RCC 7860 (cell line): ENCODE measurements at regions not wholly inside any gene's neighbourhood (a gene's known extent, or its start where the extent isn't known, plus 50 kb on each side); places are given as distances from the start of the nearest gene placed in this dataset.
A peak's percentile ranks its signal among the peaks of the same experiment; 100 is the strongest.

ENCODE experiments used
- DNase-seq: peaks from one replicate; pipeline ENCODE4 v3.0.0-alpha.2; 2015; ENCODE audit warnings: low spot score
- FAIRE-seq: peaks from 2 replicates; lab custom pipeline; 2012; peaks lifted over from hg19 to GRCh38; lab: Jason Lieb, UNC

DNA sequence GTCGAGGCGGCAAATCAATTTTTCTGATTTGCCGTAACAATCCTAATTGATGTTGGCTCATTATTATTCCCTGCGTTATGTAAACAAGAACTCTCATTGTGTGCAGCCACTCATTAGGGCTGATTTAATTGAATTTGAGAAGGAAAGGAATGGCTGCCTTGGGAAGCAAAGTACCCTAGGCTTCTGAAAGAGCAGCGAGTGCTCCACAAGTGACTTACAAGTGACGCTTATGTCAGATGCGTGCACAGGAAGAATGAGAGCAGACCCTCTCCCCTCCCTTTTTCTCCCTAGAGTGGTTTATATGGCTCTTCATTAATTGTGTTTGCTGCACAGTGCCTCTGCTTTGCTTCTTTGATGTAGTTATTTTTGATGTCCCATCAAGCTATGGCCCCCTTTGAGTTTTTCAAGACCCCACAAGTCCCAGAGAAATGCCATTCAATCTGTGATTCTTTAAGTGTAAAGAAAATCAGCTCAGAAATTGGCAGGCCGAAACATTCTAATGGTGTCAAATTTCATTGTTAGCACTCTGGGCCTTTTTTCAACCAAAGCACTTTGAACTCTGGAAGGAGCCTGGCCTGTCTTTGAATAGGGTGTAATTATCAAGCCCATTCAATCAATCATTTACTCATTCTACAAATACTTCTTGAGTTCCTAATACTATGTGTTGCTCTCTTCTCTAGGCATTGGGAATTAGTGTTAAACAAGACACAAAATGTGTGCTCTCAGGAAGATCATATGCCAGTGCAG is 86.8 kb upstream of the VAV3 start:
- DNase-seq (no peak), FAIRE-seq (no peak)

DNA sequence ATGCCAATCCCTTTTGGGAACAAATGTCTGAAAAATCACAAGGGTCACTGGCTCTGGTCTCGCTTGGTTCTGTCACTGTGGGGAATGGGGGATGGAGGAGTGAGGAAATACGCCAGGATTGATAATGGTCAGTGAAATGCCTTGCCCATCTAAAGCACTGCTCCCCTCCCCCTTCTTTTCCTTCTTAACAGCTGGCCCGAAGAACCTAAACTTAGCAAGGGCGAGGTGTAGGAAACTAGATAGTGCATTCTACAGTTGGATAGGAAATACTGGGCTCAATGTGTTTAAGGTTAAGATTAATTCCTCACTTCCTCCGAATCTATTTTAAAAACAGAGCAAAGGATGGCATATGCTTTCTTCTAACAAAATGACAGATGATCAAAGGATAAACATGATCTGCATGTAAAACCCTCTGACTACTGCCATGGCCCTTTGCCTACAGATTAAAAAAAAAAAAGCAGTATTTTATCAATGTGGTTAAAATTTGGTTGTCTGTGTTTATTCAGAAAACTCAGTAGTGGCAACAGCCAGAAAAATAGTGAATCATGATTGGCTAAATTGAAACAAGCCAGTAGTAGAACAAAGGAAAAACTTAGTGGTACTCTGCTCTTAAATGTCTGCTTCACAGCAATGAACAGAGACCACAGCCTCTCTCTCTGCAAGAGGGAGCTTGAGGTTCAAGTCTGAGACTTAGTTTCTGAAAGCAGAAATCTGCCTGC is 86.1 kb upstream of the VAV3 start:
- FAIRE-seq (no peak), DNase-seq (no peak)

DNA sequence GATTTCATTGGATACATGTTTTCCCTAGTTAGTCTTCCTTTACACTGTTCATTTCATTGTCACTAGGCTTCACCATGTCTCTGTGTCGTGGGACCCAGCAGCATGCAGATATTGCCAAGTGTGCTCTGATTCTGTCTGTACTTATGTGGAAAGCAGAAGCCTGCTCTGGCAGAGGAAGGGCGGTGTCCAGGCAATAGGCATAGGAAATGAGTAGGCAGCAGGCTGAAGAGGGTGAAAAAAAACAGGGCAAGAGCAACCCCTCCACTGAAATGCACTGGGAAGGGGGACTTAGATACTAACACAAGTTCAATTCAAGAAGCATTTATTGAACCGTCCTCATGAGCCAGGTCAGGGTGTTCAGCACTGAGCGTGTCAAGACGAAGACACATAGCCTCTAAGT is 85.2 kb upstream of the VAV3 start:
- no peak for DNase-seq
- no peak for FAIRE-seq

DNA sequence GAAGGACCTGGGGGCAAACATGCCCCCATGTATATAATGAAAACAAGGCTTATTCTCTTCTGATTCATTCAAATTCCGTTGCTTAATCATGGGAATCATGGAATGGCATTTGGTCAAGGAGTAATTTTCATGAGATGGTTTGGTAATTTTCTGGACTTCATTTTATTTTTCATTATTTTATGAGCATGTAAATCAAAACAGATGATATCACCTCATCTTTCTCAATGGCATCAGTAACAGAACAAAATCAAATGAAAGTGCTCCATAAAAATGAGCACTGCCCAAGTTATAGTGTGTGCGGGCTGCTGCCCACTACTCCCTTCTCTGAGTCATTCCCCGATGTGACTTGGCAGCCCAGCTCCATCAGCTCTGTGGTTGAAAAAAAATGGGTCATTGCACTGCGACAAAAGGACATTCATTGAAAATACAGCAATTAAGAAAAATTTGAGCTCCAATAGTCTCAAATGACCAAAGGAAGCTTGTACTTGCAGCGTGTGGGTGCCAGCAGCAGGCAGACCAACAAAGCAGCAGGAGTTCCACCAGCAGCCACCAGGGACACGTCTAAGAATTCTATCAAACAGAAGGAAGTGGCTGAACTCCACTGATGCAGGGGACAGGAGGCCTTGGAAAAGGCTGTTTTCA is 84.3 kb upstream of the VAV3 start:
- FAIRE-seq = peak; percentile 86

DNA sequence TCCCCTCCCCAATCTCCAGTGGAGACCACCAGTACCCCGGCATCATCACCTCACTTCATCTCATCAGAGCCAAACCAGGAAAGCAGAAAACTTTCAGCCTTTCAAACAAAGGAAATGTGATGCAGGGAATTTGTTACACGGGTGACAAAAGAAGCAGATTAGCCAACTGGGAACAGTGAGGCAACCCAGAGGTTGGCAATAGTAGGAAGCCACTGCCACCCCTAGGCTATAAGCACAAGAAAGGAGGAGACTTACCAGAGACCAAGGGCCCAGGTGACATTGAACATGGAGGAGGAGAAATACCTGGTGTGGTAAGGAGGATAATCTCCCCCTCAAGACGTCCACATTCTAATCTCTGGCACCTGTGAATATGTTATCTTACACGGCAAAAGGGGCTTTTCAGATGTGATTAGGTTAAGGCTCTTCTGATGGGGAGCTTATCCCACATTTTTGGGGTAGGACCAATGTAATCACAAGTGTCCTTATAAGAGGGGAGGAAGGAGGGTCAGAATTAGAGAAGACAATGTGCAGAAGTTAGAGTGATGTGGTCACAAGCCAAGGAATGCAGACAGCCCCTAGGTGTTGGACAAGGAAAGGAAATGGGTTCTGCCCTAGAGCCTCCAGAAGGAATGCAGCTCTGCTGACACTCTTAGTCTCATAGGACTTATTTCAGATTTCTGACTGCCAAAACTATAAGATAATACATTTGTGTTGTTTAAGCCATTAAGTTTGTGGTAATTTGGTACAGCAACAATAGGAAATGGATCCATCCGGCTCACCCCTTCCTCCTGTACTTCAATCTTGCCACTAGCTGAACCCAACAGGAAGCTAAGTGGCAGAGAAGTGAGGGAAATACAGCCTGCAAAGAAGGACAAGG is 83.6 kb upstream of the VAV3 start:
- no peak for DNase-seq
- FAIRE-seq = no peak

More for the DNA sequence above, 84.3 kb upstream of the VAV3 start:
- peak; percentile 89 for DNase-seq

DNA sequence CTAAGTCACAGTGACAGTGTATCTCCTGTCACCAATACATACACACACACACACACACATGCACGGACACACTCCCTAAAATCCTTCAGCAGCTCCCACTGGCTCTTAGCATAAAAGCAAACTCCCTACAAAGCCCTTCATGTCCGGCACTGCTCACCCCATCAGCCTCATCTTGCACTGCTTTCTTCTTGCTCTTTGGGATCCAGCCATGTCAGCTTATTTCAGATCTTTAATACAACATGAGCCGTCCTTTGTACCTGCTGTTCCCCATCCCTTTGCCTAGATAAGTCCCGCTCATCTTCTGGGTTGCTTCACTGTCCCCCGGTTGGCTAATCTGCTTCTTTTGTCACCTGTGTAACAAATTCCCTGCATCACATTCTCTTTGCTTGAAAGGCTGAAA is 82.1 kb upstream of the VAV3 start:
- DNase-seq (no peak), FAIRE-seq (no peak)

DNA sequence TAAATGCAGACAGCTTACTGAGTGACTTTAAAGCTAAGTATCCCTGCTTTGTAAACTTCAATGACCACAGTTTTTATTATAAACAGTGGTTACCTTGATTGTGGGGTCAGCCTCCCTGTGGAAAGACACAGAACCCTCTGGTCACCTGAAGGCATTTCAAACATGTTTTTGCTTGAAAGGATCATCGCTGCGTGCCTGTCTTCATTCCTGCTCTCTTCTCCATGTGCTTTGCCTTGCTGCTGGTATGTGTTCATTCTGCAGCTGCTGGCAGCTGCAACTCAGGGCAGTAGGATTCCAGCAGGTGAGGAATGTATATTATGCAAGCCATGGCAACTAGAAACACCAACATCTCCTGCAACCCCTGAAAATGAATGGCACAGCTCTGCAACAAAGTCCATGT is 81.0 kb upstream of the VAV3 start:
- FAIRE-seq (no peak), DNase-seq (no peak)

DNA sequence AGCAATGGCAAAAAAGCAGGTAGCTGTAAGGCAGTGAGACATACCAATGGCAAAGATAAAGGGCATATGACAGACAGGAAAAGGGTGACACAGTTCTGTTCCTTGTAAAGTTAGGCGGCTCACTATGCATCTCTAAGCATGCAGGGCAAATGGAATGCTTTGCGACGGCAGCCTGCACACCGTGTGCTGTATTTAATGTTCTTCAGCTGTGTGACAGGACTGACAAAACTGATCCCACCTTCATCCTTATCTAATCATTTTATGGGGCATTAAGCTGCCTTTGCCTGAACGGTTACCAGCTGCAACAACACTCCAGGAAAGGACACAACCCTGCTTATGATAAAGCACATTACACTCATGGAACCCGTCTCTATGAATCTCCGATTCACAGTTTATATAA is 80.5 kb upstream of the VAV3 start:
- no peak for FAIRE-seq
- no peak for DNase-seq

DNA sequence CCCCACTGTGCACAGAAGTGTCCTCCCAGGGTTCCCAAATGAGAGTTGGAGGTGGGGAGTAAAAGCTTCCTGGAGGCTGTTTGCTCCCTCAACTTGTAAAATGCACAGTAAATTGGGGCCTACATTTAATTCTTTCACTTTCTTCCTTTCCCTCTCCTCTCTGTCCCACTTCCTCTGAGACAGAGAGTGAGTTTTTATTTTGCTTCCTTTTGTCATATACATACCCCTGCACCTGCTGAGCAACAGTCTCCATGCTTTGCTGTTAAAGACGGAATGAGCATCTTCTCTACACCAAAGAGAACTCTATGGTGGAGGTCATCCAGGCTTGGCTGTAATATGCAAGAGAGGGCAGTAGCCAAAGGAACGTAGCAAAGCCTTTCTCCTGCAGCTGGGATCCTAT is 79.3 kb upstream of the VAV3 start:
- DNase-seq = no peak
- no peak for FAIRE-seq

DNA sequence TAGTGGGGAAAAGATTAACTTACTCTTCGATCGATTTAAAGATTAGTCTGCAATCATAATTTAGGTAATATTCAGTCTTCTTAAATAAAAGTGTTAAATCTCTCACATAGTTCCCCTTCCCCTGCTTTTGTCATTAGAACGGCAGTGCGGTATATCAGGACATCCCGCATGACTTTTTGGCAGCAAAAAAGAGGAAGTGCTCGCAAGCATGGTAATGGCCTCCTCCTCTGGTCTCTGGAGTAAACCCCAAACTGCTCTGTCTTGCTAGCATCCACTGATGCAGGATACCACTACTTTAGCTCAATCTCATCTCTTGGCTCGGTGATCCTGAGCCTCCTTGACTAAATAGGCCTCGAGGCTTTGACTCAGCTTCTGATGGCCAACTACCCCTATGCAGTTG is 78.7 kb upstream of the VAV3 start:
- DNase-seq (no peak), FAIRE-seq (no peak)

DNA sequence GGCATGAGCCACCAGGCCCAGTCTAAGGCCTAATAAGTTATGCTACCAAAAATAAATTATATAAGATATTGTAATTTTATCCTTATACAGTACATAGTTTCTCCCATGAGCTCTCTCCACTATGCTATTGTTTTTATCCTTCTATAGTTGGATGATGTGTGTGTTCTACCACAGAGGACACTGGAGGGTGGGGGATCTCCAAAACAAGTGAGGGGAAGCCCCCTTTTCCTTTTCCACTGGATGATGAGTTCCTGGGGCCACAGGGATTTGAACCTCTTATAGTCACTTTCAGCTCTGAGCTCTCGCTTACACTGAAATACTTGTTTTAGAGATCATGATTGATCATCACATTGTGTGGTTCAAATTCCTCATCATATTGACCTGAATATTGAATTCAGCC is 77.6 kb upstream of the VAV3 start:
- FAIRE-seq (no peak), DNase-seq (no peak)

DNA sequence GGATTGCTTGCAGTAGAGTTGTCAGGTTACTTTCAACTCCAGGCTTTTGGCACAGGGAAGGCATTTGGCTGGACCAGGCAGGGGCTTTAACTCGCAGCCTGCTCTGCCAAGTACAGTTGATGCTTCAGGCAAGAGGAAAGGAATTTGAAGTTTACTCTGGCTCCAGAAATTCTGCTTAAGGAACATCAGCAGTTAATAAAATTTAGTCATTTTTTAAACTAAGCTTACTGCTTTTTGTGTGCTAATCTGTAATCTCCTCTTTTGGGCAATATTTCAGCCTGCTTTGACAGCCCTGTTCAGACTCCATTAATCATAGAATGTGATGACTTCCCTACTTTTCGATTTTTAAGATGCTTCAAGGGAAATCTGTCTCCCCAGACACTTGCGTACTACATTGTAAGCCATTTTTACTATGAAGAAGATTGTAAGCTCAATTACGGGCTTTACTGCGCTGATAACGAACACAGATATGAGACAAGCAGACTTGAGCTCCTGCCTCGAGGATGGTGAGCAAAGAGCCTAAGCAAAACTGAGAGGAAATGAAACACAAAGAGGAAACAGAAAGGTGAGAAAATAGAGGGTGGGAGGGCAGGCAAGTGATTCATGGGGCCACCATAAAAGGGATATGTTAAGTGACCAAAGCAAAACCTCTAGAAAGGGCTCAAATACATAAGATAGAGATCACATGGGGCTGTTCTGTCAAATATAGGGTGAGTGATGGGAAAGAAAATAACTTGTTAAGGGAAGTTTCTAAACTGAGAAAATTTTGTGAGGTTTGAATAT is 76.6 kb upstream of the VAV3 start:
- DNase-seq = no peak
- FAIRE-seq = no peak

DNA sequence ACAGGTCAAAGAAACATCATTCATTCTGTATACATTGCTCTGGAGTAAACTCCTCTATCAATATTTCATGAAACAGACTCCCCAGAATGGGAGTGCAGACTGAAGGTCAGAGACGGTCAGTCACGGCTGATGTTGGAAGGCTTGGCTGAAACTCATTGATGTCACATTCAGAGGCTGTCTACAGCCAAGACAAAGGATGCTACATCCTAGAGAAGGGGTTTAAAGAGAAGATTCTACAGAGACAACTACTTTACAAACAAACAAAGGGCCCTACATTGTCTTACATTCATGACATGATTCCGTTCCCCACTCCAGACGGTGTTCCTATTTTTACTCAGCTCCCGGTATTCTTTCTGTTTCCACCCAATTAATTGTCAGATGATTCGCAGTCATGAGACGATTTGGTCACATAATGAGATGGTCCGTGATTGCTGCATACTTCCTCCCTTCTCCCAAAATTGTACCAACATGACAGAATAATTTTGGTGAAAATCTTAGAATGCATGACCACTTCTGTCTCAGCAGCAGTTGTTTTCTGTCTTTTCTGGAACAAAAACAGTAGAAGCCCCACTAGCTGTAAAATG is 73.8 kb upstream of the VAV3 start:
- DNase-seq (no peak), FAIRE-seq (no peak)

DNA sequence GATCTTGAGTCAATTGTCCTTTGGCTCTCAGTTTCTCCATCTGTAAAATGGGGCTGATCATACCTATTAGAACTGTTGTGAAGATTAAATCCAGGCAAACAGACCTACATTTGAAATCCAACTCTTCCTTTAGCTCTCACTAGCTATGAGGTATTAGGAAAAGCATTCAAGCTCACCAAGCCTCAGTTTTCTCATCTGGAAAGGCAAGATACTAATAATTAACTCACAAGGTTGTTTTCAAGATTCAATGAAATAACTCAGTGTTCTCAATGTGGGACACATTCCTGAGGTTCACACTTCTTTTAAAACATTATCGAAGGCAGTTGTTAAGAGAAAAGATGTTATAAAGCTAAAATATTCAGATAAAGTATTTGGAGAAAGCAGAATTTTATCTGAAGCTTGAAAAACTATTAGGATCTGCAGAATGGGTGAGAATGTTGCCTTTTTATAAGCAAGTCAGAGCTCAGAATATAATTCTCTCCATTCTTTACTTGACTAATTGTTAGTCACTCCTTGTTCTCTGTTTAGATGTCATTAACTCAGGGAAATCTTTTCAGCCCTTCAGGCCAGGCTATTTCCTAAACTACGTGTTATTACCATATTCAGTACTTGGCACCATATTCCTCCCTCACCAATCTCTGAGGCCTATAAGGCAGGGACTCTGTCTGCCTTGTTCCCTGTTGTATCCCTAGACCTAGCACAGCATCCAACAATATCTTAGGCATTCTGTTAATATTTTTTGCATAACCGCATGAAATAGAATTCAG is 72.0 kb upstream of the VAV3 start:
- FAIRE-seq = peak; percentile 57
- no peak for DNase-seq

DNA sequence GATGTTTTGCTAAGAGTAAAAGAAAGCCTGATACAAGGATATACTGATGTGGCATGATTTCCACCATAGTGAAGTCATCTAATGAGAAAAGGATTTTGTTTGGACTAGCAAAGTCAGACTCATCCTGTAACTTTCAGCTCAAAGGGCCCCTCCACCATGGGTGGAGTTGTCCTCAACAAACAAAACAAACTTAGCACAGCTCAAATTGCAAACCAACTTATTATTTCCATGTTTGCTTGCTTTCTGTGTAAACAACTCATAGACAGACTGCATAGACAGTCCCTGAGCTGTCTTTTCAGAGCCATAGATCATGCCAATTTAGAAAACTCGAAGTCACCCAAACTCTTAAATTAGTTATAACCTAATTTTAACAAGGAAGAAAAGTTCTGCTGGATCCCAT is 69.4 kb upstream of the VAV3 start:
- DNase-seq (no peak), FAIRE-seq (no peak)

DNA sequence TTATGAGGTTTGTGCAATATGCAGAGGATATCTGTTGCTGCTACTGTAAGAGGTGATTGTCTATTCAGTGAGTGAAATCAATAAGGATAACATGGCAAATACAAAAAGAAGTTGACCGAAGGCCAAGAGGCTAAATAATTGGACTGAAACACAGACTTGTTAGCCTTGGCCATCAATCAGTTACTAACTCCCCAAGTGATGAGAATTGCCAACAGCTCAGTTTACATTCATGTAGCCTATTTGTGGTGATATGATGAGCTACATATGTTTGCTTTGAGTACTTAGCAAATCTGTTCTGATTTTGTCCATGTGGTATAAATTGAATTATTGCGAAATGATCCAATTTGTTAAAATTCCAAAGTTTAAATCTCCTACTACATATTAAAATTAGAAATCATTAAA is 68.6 kb upstream of the VAV3 start:
- no peak for FAIRE-seq
- no peak for DNase-seq

DNA sequence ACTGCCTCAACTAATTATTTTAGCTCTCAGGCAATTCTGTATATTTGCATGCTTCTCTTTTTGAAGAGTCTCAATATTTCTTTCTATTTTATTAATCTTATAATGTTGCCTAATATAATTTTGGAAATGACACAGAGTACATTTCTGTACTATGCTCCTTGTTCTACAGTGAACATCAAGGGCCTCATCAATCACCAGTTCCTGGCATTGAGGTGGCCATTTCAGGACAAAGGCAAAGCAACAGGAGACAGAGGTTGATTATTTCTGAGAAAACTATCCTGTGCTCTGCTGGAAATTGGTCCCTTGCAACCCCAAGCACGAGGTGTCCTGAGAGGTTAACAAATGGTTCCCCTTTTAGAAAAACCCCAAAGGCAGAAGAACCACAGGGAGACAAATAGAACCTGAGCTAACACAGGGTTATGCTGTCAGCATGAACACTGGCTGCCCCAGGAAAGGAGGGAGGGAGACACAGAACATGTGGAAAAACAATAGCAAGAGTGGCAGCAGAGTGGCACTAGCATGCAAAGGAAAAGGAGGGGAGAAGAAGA is 63.9 kb upstream of the VAV3 start:
- FAIRE-seq (no peak), DNase-seq (no peak)

DNA sequence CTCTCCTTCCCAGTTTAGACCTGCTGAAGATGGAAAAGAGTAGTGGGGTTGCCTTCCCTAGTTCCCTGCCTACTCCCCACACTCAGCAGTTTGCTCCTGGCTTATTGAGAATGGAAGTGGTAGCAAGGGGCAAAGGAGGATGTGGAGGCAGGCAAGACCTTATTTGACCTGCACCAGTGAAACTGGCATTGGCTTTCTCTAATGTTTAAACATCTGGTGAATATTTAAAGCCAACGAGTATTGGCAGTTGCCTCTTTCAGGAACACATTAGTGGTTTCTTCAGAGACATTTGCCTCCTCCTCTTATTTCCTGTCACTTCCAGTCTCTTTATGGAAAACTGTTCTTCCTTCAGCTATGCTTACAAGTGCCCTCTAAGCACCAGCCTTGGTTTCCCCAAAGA is 62.4 kb upstream of the VAV3 start:
- FAIRE-seq (no peak), DNase-seq (no peak)

DNA sequence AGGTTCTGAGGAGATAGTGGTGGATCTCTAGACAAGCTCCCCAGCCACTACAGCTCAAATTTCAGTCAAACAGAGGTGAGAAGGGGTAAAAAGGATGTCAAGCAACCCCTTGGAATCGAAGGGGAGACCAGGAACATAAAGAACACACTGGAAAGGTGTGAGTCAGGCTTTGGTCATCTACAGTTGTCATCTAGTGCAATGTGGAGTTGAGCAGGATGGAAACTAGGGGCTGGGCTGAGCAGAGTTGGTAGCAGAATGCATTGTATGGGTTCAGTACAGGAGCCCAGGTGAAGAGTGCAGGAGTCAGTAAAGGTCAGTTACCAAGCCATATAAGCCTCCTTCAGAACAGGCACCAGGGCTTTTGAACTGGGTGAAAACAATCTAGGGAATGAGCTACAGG is 52.7 kb upstream of the VAV3 start:
- DNase-seq (peak; percentile 45), FAIRE-seq (peak; percentile 38)
